Activated naive CD4-positive, alpha-beta T cell treated with anti-CD3 and anti-CD28 coated beads, Interleukin-2, amount 10 ng/mL, durations not matched to agents 7 days and 5 days (primary cell): ENCODE measurements at regions not wholly inside any gene's neighbourhood (a gene's known extent, or its start where the extent isn't known, plus 50 kb on each side); places are given as distances from the start of the nearest gene placed in this dataset.

Experiments used
- CTCF ChIA-PET: fragments of 350-600 bp; sonication (Branson Sonifier 250); formaldehyde crosslinking; loops from one replicate; lab custom pipeline; 2021; ENCODE audit warnings: antibody characterized with exemption; lab: Charles Lee
- DNase-seq: peaks from one replicate; pipeline ENCODE4 v3.0.0-alpha.2; 2020
- H3K27ac Mint-ChIP-seq: one replicate; pipeline ENCODE4 v1.8.0; 2021; ENCODE audit warnings: mild to moderate bottlenecking, moderate library complexity, mixed read lengths
- H3K27me3 Mint-ChIP-seq: one replicate; pipeline ENCODE4 v1.8.0; 2021; ENCODE audit warnings: mild to moderate bottlenecking, mixed read lengths
- H3K36me3 Mint-ChIP-seq: one replicate; pipeline ENCODE4 v1.8.0; 2021; ENCODE audit warnings: mixed read lengths
- H3K4me1 Mint-ChIP-seq: one replicate; pipeline ENCODE4 v1.8.0; 2021; ENCODE audit warnings: mixed read lengths
- H3K4me3 Mint-ChIP-seq: one replicate; pipeline ENCODE4 v1.8.0; 2021; ENCODE audit warnings: mild to moderate bottlenecking, moderate library complexity, mixed read lengths
- H3K9me3 Mint-ChIP-seq: one replicate; pipeline ENCODE4 v1.8.0; 2021; ENCODE audit warnings: mixed read lengths

DNA sequence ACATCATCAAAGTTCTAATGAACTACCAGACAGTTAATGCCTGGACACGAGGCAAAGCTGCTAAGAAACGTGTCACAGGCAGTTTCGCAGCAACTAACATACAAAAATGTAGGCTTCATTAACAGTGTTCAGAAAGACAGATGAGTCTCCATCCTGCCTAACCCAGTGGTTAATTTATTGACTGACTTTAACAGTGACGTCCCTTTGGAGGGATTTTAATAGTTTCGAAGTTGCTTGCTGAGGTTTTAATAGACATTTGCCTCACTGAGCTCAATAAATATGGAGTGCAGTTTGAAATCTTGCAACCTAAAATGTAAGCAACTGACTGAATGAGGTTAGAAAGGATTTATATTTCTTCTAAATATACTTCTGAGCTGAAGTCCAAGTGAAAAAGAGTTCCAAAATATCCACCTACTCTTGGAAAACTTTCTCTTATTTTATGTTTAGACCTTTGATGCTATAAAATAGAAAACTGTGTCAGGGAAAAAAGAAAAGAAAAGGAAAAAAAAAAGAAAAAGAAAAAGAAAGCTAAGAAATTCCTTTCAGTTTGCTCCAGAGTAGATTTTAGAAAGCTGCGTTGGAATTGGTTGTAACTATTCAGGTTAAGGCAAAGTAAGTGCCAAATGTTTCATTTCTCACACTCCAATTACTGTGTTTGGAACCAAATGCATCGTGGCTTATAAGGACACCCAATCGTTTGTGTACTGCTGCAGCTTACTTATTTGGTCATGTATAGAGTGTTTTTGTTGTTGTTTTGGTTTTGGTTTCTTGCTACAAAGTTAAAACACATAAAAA, 2016.6 kb downstream of the MAT2B start:
- CTCF ChIA-PET: no interaction called here
- H3K4me3 Mint-ChIP-seq: no peak overlapping the region
- H3K4me1 Mint-ChIP-seq: no peaks in the 10 kb centered on the region
- DNase-seq: no peak
- H3K9me3 Mint-ChIP-seq: peaks cover 3% of the 10 kb centered on the region
- H3K27me3 Mint-ChIP-seq: no peaks in the 10 kb centered on the region
- no peak overlapping the region for H3K27ac Mint-ChIP-seq
- no peaks in the 10 kb centered on the region for H3K36me3 Mint-ChIP-seq

DNA sequence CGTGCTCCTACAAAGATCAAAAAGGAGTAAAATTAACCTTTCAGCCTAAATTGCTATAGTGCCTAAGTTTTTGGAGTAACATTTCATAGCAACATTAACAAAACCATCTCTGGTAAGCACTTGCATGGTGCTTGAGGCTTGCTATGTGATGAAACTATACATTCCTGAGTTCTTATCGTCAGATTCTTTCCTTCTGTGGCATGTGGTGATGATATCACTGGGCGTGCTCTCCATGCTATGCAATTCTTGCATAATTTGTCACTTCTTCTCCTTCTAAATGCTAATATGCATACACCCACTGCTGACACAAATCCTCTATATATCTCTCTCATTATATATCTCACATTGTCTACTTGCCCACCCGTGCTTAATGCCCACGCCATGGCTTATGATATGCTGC, 2019.9 kb downstream of the MAT2B start:
- Mint-ChIP-seq H3K27me3 (no peaks in the 10 kb centered on the region), H3K36me3 (no peaks in the 10 kb centered on the region), H3K4me3 (no peak overlapping the region), H3K4me1 (no peaks in the 10 kb centered on the region), H3K9me3 (peaks cover 24% of the 10 kb centered on the region), H3K27ac (no peak overlapping the region)
- no peak for DNase-seq
- CTCF ChIA-PET: no interaction called here

DNA sequence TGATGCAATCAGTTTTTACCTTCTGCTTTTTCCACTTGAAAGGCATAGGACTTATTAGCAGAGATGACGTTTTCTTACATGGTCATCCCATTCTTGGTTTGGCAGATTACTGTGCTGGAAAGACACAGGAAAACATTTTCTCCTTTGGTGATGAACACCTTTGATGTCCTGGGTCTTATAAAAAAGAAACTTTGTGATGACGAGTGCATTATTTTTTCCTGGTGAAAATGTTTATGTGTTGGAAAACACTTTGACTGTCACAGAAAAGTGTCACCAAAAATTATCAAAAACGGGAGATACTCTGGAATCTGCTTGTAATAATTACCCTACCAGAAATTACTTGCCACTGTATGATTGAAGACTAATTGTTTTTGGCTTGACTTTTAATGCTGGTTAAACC, 2020.9 kb downstream of the MAT2B start:
- no peaks in the 10 kb centered on the region for H3K27me3 Mint-ChIP-seq
- no peaks in the 10 kb centered on the region for H3K4me1 Mint-ChIP-seq
- no peak overlapping the region for H3K27ac Mint-ChIP-seq
- H3K36me3 Mint-ChIP-seq: no peaks in the 10 kb centered on the region
- no peak overlapping the region for H3K4me3 Mint-ChIP-seq
- H3K9me3 Mint-ChIP-seq: peaks cover 24% of the 10 kb centered on the region
- CTCF ChIA-PET: no interaction called here
- DNase-seq: no peak

DNA sequence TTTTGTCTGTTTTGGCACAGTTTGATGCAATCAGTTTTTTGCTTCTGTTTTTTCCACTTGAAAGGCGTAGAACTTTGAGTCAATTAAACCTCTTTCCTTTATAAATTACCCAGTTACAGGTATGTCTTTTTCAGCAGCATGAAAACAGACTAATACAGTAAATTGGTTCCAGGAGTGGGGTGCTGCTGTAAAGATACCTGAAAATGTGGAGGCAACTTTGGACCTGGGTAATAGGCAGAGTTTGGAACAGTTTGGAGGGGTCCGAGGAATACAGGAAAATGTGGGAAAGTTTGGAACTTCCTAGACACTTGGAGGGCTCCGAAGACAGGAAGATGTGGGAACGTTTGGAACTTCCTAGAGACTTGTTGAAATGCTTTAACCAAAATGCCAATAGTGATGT, 2022.2 kb downstream of the MAT2B start:
- Mint-ChIP-seq H3K9me3 (peaks cover 29% of the 10 kb centered on the region), H3K27me3 (no peaks in the 10 kb centered on the region), H3K36me3 (no peaks in the 10 kb centered on the region), H3K4me3 (no peak overlapping the region), H3K27ac (no peak overlapping the region), H3K4me1 (no peaks in the 10 kb centered on the region)
- CTCF ChIA-PET: no interaction called here
- no peak for DNase-seq

DNA sequence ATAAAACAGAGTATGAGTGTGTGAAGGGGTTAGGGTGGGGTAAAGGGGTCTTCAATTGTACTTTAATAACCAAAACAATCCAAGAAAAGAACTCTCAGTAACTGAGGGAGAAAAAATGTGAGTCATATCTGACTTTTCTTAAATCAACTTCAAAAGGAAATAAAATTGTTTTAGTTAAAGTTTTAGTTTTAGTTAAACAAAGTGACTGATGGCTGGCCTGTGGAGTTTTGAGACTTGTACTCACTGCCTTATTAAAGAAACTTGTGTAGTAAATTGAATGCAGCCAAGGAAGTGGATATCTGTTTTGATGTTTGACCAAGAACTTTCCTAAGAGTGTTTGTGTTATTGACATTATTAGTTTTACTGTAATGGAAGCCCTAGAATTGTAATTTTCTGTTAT, 2032.6 kb downstream of the MAT2B start:
- no peaks in the 10 kb centered on the region for H3K27me3 Mint-ChIP-seq
- no peaks in the 10 kb centered on the region for H3K4me1 Mint-ChIP-seq
- H3K9me3 Mint-ChIP-seq: peaks cover 6% of the 10 kb centered on the region
- CTCF ChIA-PET: no interaction called here
- H3K27ac Mint-ChIP-seq: no peak overlapping the region
- H3K36me3 Mint-ChIP-seq: no peaks in the 10 kb centered on the region
- no peak for DNase-seq
- no peak overlapping the region for H3K4me3 Mint-ChIP-seq

DNA sequence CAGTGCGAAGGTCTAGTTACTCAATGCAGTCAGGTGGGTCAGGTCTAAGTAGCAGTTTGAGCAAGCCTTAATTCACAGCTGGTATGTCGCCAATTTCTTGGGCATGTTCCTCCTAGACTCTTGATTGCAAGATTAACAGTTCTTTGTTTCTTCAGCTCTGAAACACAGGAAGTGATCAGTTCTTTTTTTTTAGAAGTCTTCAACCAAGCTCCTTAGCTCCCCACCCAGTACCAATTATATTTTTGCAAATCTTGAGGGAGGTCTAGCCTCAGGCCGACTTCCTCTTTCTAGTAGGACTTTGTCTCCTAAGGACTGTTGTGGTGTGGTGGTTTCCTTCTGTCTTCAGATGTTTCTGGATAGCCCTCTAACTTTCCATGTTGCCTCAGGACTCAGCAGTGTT, 2054.2 kb downstream of the MAT2B start:
- H3K4me3 Mint-ChIP-seq: no peak overlapping the region
- peaks cover 5% of the 10 kb centered on the region for H3K9me3 Mint-ChIP-seq
- no peak overlapping the region for H3K27ac Mint-ChIP-seq
- H3K4me1 Mint-ChIP-seq: no peaks in the 10 kb centered on the region
- no peak for DNase-seq
- no peaks in the 10 kb centered on the region for H3K27me3 Mint-ChIP-seq
- H3K36me3 Mint-ChIP-seq: no peaks in the 10 kb centered on the region
- CTCF ChIA-PET: no interaction called here

DNA sequence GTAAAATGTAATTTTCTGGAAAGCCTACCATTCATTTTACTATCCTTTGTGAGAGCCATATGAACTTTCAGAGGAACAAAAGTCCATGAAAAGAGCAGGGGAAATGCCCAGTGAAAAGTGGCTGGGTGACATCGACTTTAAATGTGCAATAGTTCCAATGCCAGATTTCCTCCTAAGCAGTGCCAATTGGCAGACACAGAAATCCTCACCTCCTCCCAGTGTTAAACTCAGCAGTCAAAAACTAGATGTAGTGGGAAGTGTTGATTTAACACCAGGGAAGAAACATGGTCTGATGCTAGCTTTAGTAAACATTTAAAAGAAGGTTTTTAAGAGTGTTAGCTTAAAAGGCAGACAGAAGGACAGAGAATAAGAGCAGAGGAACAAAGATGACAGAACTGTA, 2055.2 kb downstream of the MAT2B start:
- DNase-seq: no peak
- Mint-ChIP-seq H3K27ac (no peak overlapping the region), H3K27me3 (no peaks in the 10 kb centered on the region), H3K9me3 (peaks cover 5% of the 10 kb centered on the region), H3K4me1 (no peaks in the 10 kb centered on the region), H3K4me3 (no peak overlapping the region), H3K36me3 (no peaks in the 10 kb centered on the region)
- CTCF ChIA-PET: no interaction called here

DNA sequence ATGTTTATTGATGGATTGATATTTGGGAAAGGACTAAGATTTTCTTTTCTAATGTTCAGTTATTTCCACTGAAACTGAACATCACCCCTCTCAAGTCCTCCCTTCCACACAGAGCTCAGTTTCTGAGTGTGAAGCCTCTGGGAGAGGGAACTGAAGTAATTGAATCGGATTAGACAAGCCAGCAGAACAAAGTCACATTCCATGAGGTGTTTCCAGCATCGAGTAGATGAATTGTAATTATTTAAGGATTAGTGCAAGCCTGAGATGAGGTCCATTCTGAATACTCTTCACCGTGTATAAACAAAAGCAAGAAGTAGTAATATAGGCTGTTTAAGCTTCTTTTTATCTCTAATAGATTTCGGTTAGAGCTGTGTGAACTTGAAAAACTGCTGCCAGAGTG, 2060.5 kb downstream of the MAT2B start:
- Mint-ChIP-seq H3K4me1 (no peaks in the 10 kb centered on the region), H3K4me3 (no peak overlapping the region), H3K36me3 (no peaks in the 10 kb centered on the region), H3K27me3 (no peaks in the 10 kb centered on the region), H3K9me3 (peaks cover under 1% of the 10 kb centered on the region), H3K27ac (no peak overlapping the region)
- CTCF ChIA-PET: no interaction called here
- DNase-seq: no peak

DNA sequence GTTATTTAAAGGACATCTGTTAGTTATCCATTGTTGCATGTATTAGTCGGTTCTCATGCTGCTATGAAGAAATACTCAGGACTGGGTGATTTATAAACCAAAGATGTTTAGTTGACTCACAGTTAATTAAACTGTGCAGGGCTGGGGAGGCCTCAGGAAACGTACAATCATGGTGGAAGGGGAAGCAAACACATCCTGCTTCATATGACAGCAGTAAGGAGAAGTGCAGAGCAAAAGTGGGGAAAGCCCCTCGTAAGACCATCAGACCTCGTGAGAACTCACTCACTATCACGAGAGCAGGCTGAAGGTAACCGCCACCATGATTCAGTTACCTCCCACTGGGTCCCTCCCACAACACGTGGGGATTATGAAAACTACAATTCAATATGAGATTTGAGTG, 2064.1 kb downstream of the MAT2B start:
- H3K4me3 Mint-ChIP-seq: no peak overlapping the region
- DNase-seq: no peak
- no peaks in the 10 kb centered on the region for H3K36me3 Mint-ChIP-seq
- no peaks in the 10 kb centered on the region for H3K27me3 Mint-ChIP-seq
- H3K4me1 Mint-ChIP-seq: no peaks in the 10 kb centered on the region
- H3K9me3 Mint-ChIP-seq: peaks cover 9% of the 10 kb centered on the region
- CTCF ChIA-PET: no interaction called here
- no peak overlapping the region for H3K27ac Mint-ChIP-seq

DNA sequence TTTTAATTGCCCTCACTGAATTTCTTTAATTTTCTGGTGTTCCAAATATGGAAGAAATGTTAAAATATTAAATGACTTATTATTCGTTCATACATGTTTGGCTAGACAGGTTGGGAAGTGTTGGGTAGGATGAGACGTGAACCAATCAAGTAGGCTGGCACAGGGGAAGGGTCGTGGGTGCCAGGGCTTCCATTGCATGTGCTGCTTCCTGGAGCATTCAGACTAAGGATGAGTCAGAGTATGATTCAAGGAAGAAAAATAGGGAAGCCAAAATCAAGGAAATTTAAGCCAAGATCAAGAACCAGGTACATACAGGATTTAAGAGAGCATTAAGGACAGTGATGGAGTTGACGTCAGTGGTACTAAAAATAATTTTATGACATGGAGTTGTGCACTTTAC, 2068.0 kb downstream of the MAT2B start:
- CTCF ChIA-PET: no interaction called here
- Mint-ChIP-seq H3K36me3 (no peaks in the 10 kb centered on the region), H3K27ac (no peak overlapping the region), H3K27me3 (no peaks in the 10 kb centered on the region), H3K4me1 (no peaks in the 10 kb centered on the region), H3K9me3 (peaks cover 11% of the 10 kb centered on the region), H3K4me3 (no peak overlapping the region)
- DNase-seq: no peak

DNA sequence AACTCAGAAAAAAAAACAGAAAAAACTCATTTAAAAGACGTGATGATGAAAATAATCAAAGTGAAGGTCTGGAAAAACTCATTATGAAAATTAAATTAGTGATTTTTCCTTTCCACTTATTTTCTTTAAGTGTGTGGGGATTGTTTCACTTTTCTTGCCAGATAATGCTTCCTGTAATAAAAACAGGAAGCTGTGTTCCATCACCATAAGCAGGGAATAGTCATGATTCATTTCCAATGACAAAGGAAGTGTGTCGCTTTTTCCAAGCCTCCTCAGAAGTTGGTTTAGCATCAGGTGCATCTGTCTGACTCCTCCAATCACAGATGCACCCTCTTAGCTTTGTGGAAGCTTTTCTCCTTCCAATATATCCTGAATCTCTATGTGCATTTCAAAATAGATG, 2068.7 kb downstream of the MAT2B start:
- H3K27ac Mint-ChIP-seq: no peak overlapping the region
- H3K9me3 Mint-ChIP-seq: peaks cover 11% of the 10 kb centered on the region
- no peak for DNase-seq
- H3K4me1 Mint-ChIP-seq: no peaks in the 10 kb centered on the region
- CTCF ChIA-PET: no interaction called here
- H3K4me3 Mint-ChIP-seq: no peak overlapping the region
- no peaks in the 10 kb centered on the region for H3K36me3 Mint-ChIP-seq
- no peaks in the 10 kb centered on the region for H3K27me3 Mint-ChIP-seq

DNA sequence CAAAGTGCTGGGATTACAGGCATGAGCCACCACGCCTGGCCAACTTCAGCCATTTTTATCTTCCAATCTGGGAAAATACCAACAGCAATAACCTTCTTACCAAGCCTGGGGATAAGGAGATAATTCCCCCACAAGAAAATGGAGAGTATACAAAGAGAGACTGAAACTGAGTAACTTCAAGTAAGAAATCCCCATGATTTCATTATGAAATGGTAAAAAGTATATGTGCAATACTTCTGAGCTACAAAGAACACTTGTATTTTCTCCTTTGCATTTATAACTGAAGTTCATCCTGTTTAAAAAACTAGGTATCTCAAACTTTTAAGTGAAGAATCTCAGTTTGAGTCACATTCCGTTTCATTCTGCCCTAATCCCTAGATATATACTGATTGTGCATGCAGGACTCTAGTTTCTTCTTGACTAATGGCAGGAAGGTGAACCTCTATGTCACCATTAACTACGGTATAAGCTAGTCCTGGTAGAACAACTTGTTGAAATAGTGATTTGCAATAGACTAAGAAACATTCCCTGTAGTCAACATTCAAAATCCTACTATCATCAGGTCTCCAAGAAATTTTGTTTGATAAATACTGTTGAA, 2071.4 kb downstream of the MAT2B start:
- peaks cover 4% of the 10 kb centered on the region for H3K9me3 Mint-ChIP-seq
- no peak for DNase-seq
- H3K27me3 Mint-ChIP-seq: no peaks in the 10 kb centered on the region
- H3K36me3 Mint-ChIP-seq: no peaks in the 10 kb centered on the region
- no peak overlapping the region for H3K27ac Mint-ChIP-seq
- H3K4me3 Mint-ChIP-seq: no peak overlapping the region
- CTCF ChIA-PET: no interaction called here
- H3K4me1 Mint-ChIP-seq: no peaks in the 10 kb centered on the region

DNA sequence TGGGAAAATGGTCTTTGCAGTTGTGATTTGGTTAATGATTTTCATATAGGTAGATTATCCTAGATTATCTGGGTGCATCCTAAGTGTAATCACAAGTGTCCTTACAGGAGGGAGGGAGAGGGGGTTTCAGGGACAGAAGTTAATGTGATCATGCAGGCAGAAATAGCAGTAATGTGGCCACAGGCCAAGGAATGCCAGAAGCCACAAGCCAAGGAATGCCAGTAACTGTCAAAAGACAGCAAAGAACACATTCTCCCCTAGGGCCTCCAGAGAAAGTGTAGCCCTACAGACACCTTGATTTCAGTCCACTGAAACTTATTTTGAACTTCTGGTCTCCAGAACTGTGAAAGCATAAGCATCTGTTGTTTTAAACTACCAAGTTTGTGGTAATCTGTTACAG, 2074.5 kb downstream of the MAT2B start:
- Mint-ChIP-seq H3K4me3 (no peak overlapping the region), H3K36me3 (no peaks in the 10 kb centered on the region), H3K4me1 (no peaks in the 10 kb centered on the region), H3K9me3 (peaks cover 2% of the 10 kb centered on the region), H3K27me3 (no peaks in the 10 kb centered on the region), H3K27ac (no peak overlapping the region)
- no peak for DNase-seq
- CTCF ChIA-PET: no interaction called here

DNA sequence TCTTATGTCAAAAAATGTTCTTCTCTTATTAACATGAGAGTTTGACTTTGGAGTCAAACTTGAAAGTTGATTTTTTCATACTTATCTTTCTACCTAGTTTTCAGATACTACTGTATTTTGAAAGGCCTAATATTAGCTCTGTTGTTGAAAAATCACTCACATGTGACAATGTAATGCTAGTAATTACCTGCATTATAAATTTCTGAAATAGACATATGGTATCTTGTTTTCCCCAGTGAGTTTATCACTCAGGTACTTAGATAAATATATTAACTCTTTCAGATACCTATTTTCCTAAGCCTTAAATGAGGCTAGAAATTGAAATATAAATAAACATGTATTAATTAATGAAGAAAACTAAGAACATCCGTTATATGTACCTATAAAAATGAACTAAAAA, 2089.3 kb downstream of the MAT2B start:
- no peak overlapping the region for H3K27ac Mint-ChIP-seq
- H3K9me3 Mint-ChIP-seq: peaks cover 6% of the 10 kb centered on the region
- CTCF ChIA-PET: no interaction called here
- H3K27me3 Mint-ChIP-seq: no peaks in the 10 kb centered on the region
- H3K36me3 Mint-ChIP-seq: no peaks in the 10 kb centered on the region
- DNase-seq: no peak
- no peaks in the 10 kb centered on the region for H3K4me1 Mint-ChIP-seq
- no peak overlapping the region for H3K4me3 Mint-ChIP-seq

DNA sequence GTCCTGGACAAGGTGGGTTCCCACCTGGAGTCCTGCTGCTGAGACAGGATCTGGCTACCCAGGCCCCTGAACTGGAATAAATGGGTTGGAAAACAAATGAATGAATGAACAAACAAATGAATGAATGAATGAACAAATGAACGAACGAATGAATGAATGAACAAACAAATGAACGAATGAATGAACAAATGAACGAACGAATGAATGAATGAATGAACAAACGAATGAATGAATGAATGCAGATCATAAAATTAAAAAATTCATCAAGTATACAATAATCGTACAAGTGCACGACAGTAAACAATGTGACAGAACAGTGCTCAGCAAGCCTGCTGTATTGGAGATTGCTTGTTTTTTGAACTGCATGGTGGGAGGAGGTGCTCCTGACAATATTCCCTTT, 2097.1 kb downstream of the MAT2B start:
- H3K4me1 Mint-ChIP-seq: no peaks in the 10 kb centered on the region
- H3K27ac Mint-ChIP-seq: no peak overlapping the region
- peaks cover 16% of the 10 kb centered on the region for H3K9me3 Mint-ChIP-seq
- no peak for DNase-seq
- CTCF ChIA-PET: no interaction called here
- H3K4me3 Mint-ChIP-seq: no peak overlapping the region
- H3K36me3 Mint-ChIP-seq: no peaks in the 10 kb centered on the region
- no peaks in the 10 kb centered on the region for H3K27me3 Mint-ChIP-seq
